Stimulated activated CD4-positive, alpha-beta T cell treated with anti-CD3 and anti-CD28 coated beads, Interleukin-15, amount 100 ng/mL, for 48 hours (primary cell): ENCODE measurements at regions not wholly inside any gene's neighbourhood (a gene's known extent, or its start where the extent isn't known, plus 50 kb on each side); places are given as distances from the start of the nearest gene placed in this dataset.

Source experiments
- DNase-seq, 2 donors: peaks; one replicate each; pipeline ENCODE4 v3.0.0-alpha.2; 2020; ENCODE audit warnings: low read depth in 2 of 2

GRCh38 chr20:6831461-6831860 lies 64.0 kb downstream of the BMP2 start:
- no peak for DNase-seq

- DNase-seq = no peak
These were observed 65.3 kb downstream of the BMP2 start for GRCh38 chr20:6832811-6833210.

- DNase-seq = no peak
These were observed 68.1 kb downstream of the BMP2 start for GRCh38 chr20:6835609-6836008.

- DNase-seq = no peak
These were observed 69.4 kb downstream of the BMP2 start for GRCh38 chr20:6836821-6837374.

- no peak for DNase-seq
These were observed 70.2 kb downstream of the BMP2 start for GRCh38 chr20:6837730-6838129.

- DNase-seq = no peak
These were observed 70.8 kb downstream of the BMP2 start for GRCh38 chr20:6838181-6838826.

- DNase-seq = no peak
These were observed 73.6 kb downstream of the BMP2 start for GRCh38 chr20:6841128-6841527.

- no peak for DNase-seq
These were observed 77.7 kb downstream of the BMP2 start for GRCh38 chr20:6845141-6845540.

GRCh38 chr20:6848041-6848440 lies 80.6 kb downstream of the BMP2 start:
- no peak for DNase-seq

GRCh38 chr20:6848992-6849391 lies 81.5 kb downstream of the BMP2 start:
- DNase-seq = no peak

GRCh38 chr20:6851136-6851535 lies 83.7 kb downstream of the BMP2 start:
- no peak for DNase-seq

GRCh38 chr20:6852478-6852877 lies 85.0 kb downstream of the BMP2 start:
- no peak for DNase-seq

GRCh38 chr20:6855104-6855503 lies 87.6 kb downstream of the BMP2 start:
- no peak for DNase-seq

GRCh38 chr20:6855796-6856195 lies 88.3 kb downstream of the BMP2 start:
- no peak for DNase-seq

- DNase-seq = no peak
These were observed 90.4 kb downstream of the BMP2 start for GRCh38 chr20:6857927-6858326.

- no peak for DNase-seq
These were observed 95.9 kb downstream of the BMP2 start for GRCh38 chr20:6863355-6863754.

GRCh38 chr20:6863798-6864201 lies 96.3 kb downstream of the BMP2 start:
- no peak for DNase-seq

GRCh38 chr20:6864740-6865139 lies 97.3 kb downstream of the BMP2 start:
- DNase-seq = no peak

- DNase-seq = no peak
These were observed 99.3 kb downstream of the BMP2 start for GRCh38 chr20:6866741-6867140.

GRCh38 chr20:6868861-6869260 lies 101.4 kb downstream of the BMP2 start:
- DNase-seq = no peak

GRCh38 chr20:6870559-6870958 lies 103.1 kb downstream of the BMP2 start:
- no peak for DNase-seq

- DNase-seq = no peak
These were observed 110.1 kb downstream of the BMP2 start for GRCh38 chr20:6877633-6878032.

GRCh38 chr20:6882561-6883291 lies 115.2 kb downstream of the BMP2 start:
- DNase-seq = no peak
